GM19397 (cell line): ENCODE measurements at regions not wholly inside any gene's neighbourhood (a gene's known extent, or its start where the extent isn't known, plus 50 kb on each side); places are given as distances from the start of the nearest gene placed in this dataset.
"Not testable (repeated sequence)": the region's sequence is repeated elsewhere in the genome, so short reads cannot be mapped to it uniquely, and the experiment has no call there.

Experiments used
- ATAC-seq: cut with Tn5 transposase; IDR thresholded peaks from one replicate; pipeline ENCODE4 v1.9.1; 2021; ENCODE audit warnings: mild to moderate bottlenecking, moderate library complexity; ENCODE audit not compliant: unreplicated experiment

- no peak for ATAC-seq
These were observed 268.9 kb upstream of the RBMS3 start for GRCh38 chr3:29011966-29012365.

- no peak for ATAC-seq
These were observed 257.9 kb upstream of the RBMS3 start for GRCh38 chr3:29022976-29023375.

- peak; percentile 95 for ATAC-seq
These were observed 254.6 kb upstream of the RBMS3 start for GRCh38 chr3:29026286-29026685.

- ATAC-seq = no peak
These were observed 253.9 kb upstream of the RBMS3 start for GRCh38 chr3:29026959-29027358.

GRCh38 chr3:29031175-29031574 is 249.7 kb upstream of the RBMS3 start:
- ATAC-seq = not testable (repeated sequence)

GRCh38 chr3:29033511-29033910 is 247.4 kb upstream of the RBMS3 start:
- ATAC-seq = no peak

- ATAC-seq = no peak
These were observed 230.7 kb upstream of the RBMS3 start for GRCh38 chr3:29050155-29050554.

GRCh38 chr3:29057326-29057725 is 223.5 kb upstream of the RBMS3 start:
- no peak for ATAC-seq

- no peak for ATAC-seq
These were observed 216.8 kb upstream of the RBMS3 start for GRCh38 chr3:29064085-29064484.

- no peak for ATAC-seq
These were observed 215.6 kb upstream of the RBMS3 start for GRCh38 chr3:29065211-29065785.

GRCh38 chr3:29067007-29067406 is 213.9 kb upstream of the RBMS3 start:
- no peak for ATAC-seq

GRCh38 chr3:29070959-29071634 is 209.8 kb upstream of the RBMS3 start:
- ATAC-seq = no peak

- ATAC-seq = no peak
These were observed 208.3 kb upstream of the RBMS3 start for GRCh38 chr3:29072611-29073010.

GRCh38 chr3:29077356-29077755 is 203.5 kb upstream of the RBMS3 start:
- no peak for ATAC-seq

GRCh38 chr3:29079358-29079757 is 201.5 kb upstream of the RBMS3 start:
- no peak for ATAC-seq

- no peak for ATAC-seq
These were observed 199.9 kb upstream of the RBMS3 start for GRCh38 chr3:29080967-29081366.

GRCh38 chr3:29083081-29083480 is 197.8 kb upstream of the RBMS3 start:
- ATAC-seq = no peak

- no peak for ATAC-seq
These were observed 197.2 kb upstream of the RBMS3 start for GRCh38 chr3:29083676-29084075.

- ATAC-seq = no peak
These were observed 192.3 kb upstream of the RBMS3 start for GRCh38 chr3:29088579-29088978.

GRCh38 chr3:29090912-29091597 is 189.8 kb upstream of the RBMS3 start:
- no peak for ATAC-seq

- no peak for ATAC-seq
These were observed 189.2 kb upstream of the RBMS3 start for GRCh38 chr3:29091599-29092189.

- ATAC-seq = no peak
These were observed 188.5 kb upstream of the RBMS3 start for GRCh38 chr3:29092348-29092747.
